PFSK-1 (cell line): ENCODE measurements at regions not wholly inside any gene's neighbourhood (a gene's known extent, or its start where the extent isn't known, plus 50 kb on each side); places are given as distances from the start of the nearest gene placed in this dataset.

Source experiments
- POLR2AphosphoS5 ChIP-seq: IDR thresholded peaks from 2 replicates; pipeline ENCODE4 v1.6.1; 2012; ENCODE audit warnings: low read depth, mild to moderate bottlenecking, control low read depth, low read length, moderate library complexity
- REST ChIP-seq, 2 experiments: IDR thresholded peaks; 2 replicates each; pipeline versions ENCODE4 v1.6.1 to v1.8.0; 2011 to 2012; ENCODE audit warnings: low read depth in 2 of 2, low read length in 2 of 2, control low read depth in 1 of 2, inconsistent platforms in 1 of 2, mild to moderate bottlenecking in 1 of 2, moderate library complexity in 1 of 2; ENCODE audit not compliant: insufficient read depth in 1 of 2
- TAF1 ChIP-seq: IDR thresholded peaks from 2 replicates; pipeline ENCODE4 v1.6.1; 2012; ENCODE audit warnings: low read length, control low read depth, borderline replicate concordance; ENCODE audit not compliant: insufficient read depth

DNA sequence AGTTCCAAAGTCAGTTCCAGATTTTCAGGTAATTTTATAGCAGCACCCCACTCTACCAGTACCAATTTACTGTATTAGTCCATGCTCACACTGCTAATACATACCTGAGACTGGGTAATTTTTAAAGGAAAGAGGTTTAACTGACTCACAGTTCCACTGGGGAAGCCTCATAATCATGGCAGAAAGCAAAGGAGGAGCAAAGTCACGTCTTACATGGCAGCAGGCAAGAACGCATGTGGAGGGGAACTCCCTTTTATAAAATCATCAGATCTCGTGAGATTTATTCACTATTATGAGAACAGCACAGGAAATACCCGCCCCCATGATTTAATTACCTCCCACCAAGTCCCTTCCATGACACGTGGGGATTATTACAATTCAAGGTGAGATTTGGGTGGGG, 142.4 kb downstream of the AHR start:
- TF ChIP-seq POLR2AphosphoS5 (no peak), REST (IDR thresholded peaks at IDR 0.05; ENCODE audit: insufficient read depth in 1 of 2, low read depth in 2 of 2, low read length in 2 of 2) (no peak), TAF1 (no peak)
